BLaER1 treated with 17β-estradiol and CSF1 and Interleukin-3, amounts not matched to agents 10 nM and 100 nM (cell line): ENCODE measurements at regions not wholly inside any gene's neighbourhood (a gene's known extent, or its start where the extent isn't known, plus 50 kb on each side); places are given as distances from the start of the nearest gene placed in this dataset.
"Not testable (repeated sequence)": the region's sequence is repeated elsewhere in the genome, so short reads cannot be mapped to it uniquely, and the experiment has no call there.

Source experiments
- H3K27ac ChIP-seq, 11 experiments: shearing (Covaris generic); formaldehyde crosslinking; 2 replicates each; pipeline ENCODE4 v1.8.1; 2022
- H3K27me3 ChIP-seq, 11 experiments: shearing (Covaris generic); formaldehyde crosslinking; 2 replicates each; pipeline ENCODE4 v1.8.1; 2022
- H3K36me3 ChIP-seq, 11 experiments: shearing (Covaris generic); formaldehyde crosslinking; 2 replicates each; pipeline ENCODE4 v1.8.1; 2022
- H3K4me1 ChIP-seq, 10 experiments: shearing (Covaris generic); formaldehyde crosslinking; 2 replicates each; pipeline ENCODE4 v1.8.1; 2022
- H3K4me2 ChIP-seq, 11 experiments: shearing (Covaris generic); formaldehyde crosslinking; 2 replicates each; pipeline ENCODE4 v1.8.1; 2022
- H3K4me3 ChIP-seq, 10 experiments: shearing (Covaris generic); formaldehyde crosslinking; 2 replicates each; pipeline ENCODE4 v1.8.1; 2022
- H3K9ac ChIP-seq, 11 experiments: shearing (Covaris generic); formaldehyde crosslinking; 2 replicates each; pipeline ENCODE4 v1.8.1; 2022
- H3K9me3 ChIP-seq, 11 experiments: shearing (Covaris generic); formaldehyde crosslinking; replicated peaks in 1 of 11; 2 replicates each; pipeline ENCODE4 v1.8.1; 2022
- H4K20me1 ChIP-seq, 11 experiments: shearing (Covaris generic); formaldehyde crosslinking; 2 replicates each; pipeline ENCODE4 v1.8.1; 2022
- Cebpa-rat ChIP-seq, 11 experiments: shearing (Covaris generic); IDR thresholded peaks; 2 replicates each; pipeline ENCODE4 v1.8.1; 2022

DNA sequence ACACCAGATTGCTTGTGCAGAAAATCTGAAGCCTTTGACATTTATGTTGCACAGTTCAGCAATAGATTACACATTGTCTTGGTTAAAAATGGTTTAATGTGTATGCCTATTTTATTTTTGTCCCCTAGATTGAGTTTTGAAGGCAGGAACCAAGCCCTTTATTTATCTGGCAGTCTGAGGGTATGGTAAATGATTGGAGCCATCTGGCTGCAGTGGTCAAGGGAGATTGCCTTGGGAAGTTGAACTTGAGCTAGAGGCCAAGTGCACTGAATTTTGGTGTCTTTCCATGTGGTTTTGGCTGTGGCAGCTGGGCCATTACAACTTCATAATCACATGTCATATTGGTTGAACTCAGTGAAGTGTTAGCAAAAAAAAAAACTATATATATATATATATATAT, 248.7 kb upstream of the C2CD4B start:
- H3K9me3 ChIP-seq = no peaks in the 10 kb centered on the region
- no peak overlapping the region for H3K4me2 ChIP-seq
- peaks cover 0 to 12% (median 8%) of the 10 kb centered on the region in 10 experiments; a peak in 12 of 20 replicates for H3K4me1 ChIP-seq
- H3K27ac ChIP-seq = no peak overlapping the region
- no peaks in the 10 kb centered on the region for H3K36me3 ChIP-seq
- no peak overlapping the region for H3K4me3 ChIP-seq
- no peaks in the 10 kb centered on the region for H4K20me1 ChIP-seq
- no peak for TF ChIP-seq Cebpa-rat (IDR thresholded peaks at IDR 0.05)
- H3K27me3 ChIP-seq = no peaks in the 10 kb centered on the region
- no peak overlapping the region for H3K9ac ChIP-seq

DNA sequence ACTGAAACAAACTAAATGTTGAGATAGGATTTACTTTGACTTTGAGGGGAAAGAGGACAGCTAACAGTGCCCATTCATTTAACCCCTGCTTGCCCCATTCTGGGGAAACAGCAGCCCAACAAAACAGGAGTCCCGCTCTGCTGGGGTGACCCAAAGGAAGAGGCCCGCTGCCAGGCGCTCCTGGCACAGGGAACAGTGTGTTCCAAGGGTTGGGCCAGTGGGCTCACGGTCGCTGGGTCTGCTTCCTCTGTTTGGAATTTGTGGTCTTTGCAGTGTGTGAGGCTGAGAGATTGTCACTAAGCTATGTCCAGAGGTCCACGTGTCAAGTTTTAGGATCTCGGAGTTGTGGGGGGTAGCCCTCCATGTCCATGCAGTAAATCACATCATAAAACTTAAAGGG, 250.4 kb upstream of the C2CD4B start:
- no peak for TF ChIP-seq Cebpa-rat (IDR thresholded peaks at IDR 0.05)
- Histone ChIP-seq H3K9ac (no peak overlapping the region), H3K27ac (no peak overlapping the region), H3K36me3 (no peaks in the 10 kb centered on the region), H3K4me3 (no peak overlapping the region), H3K9me3 (no peaks in the 10 kb centered on the region), H3K4me2 (no peak overlapping the region), H3K27me3 (no peaks in the 10 kb centered on the region), H3K4me1 (peaks cover 0 to 12% (median 8%) of the 10 kb centered on the region in 10 experiments; a peak in 12 of 20 replicates), H4K20me1 (no peaks in the 10 kb centered on the region)

DNA sequence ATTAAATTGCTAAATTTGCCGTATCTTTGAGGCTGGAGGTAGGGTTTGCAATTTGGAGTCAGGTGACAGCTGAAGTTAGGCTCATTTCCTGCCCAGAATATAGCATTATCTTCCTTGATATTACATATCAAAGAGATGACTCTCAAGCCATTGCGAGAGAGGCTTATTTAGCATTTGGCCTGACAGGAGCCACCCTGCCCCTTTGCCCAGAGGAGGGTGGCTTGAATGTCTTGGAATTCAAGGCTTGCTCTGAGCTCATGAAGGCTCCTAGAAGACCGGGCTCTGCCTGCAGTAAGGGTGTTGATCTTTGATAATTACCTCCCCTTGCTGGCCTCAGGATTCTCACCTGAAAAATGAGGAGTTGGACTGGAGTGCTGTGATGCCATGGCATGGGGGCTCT, 251.4 kb upstream of the C2CD4B start:
- no peak overlapping the region for H3K27ac ChIP-seq
- peaks cover 0 to 6% (median 0%) of the 10 kb centered on the region in 11 experiments; a peak in 3 of 22 replicates for H3K9me3 ChIP-seq
- H3K4me1 ChIP-seq = peaks cover 0 to 12% (median 8%) of the 10 kb centered on the region in 10 experiments; a peak in 12 of 20 replicates
- no peak overlapping the region for H3K4me3 ChIP-seq
- no peak overlapping the region for H3K9ac ChIP-seq
- no peaks in the 10 kb centered on the region for H3K36me3 ChIP-seq
- no peak for TF ChIP-seq Cebpa-rat (IDR thresholded peaks at IDR 0.05)
- H3K27me3 ChIP-seq = no peaks in the 10 kb centered on the region
- peak overlapping the region in 2 of 11 experiments; percentile 15 to 26; a peak in 3 of 22 replicates for H3K4me2 ChIP-seq
- H4K20me1 ChIP-seq = no peaks in the 10 kb centered on the region

DNA sequence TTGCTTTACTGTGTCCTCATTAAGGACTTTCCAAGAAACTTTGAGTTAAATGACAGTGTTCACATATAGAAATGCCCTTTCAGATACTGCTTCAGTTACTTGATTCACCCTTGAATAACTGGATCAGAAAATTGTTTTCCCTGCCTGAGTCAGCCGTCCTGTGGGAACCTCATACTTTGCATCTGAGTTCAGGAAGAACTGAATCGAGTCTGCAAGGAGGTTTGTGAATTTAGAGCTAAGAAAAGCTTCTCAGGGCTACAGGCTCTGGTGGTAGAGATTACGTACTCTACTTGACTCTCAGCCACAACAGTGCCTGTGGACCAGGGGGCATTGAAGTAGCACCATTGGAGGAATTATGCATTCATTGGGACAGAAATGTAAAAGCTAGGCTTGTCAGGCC, 252.4 kb upstream of the C2CD4B start:
- peak overlapping the region in 6 of 11 experiments; percentile 8 to 26 (median 12); a peak in 6 of 22 replicates for H3K4me2 ChIP-seq
- no peak overlapping the region for H3K27ac ChIP-seq
- no peak for TF ChIP-seq Cebpa-rat (IDR thresholded peaks at IDR 0.05)
- H3K27me3 ChIP-seq = no peaks in the 10 kb centered on the region
- H3K4me3 ChIP-seq = no peak overlapping the region
- H4K20me1 ChIP-seq = no peaks in the 10 kb centered on the region
- no peak overlapping the region for H3K9ac ChIP-seq
- peaks cover 0 to 6% (median 0%) of the 10 kb centered on the region in 11 experiments; a peak in 3 of 22 replicates for H3K9me3 ChIP-seq
- H3K4me1 ChIP-seq = peaks cover 0 to 12% (median 8%) of the 10 kb centered on the region in 10 experiments; a peak in 12 of 20 replicates
- no peaks in the 10 kb centered on the region for H3K36me3 ChIP-seq

DNA sequence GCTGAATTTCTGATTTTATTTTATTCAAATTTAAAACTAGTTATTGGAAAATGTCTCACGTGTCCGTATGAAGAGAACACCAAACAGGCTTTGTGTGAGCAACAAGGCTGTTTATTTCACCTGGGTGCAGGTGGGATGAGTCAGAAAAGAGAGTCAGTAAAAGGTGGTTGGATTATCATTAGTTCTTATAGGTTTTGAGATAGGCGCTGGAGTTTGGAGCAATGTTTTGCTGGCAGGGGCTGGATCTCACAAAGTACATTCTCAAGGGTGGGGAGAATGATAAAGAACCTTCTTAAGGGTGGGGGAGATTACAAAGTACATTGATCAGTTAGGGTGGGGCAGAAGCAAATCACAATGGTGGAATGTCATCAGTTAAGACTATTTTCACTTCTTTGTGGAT, 253.4 kb upstream of the C2CD4B start:
- H4K20me1 ChIP-seq, H3K4me2 ChIP-seq, H3K9me3 ChIP-seq, H3K4me3 ChIP-seq, H3K27ac ChIP-seq, H3K27me3 ChIP-seq, H3K36me3 ChIP-seq, H3K9ac ChIP-seq: not testable (repeated sequence)
- peaks cover 0 to 12% (median 8%) of the 10 kb centered on the region in 10 experiments; a peak in 12 of 20 replicates for H3K4me1 ChIP-seq

DNA sequence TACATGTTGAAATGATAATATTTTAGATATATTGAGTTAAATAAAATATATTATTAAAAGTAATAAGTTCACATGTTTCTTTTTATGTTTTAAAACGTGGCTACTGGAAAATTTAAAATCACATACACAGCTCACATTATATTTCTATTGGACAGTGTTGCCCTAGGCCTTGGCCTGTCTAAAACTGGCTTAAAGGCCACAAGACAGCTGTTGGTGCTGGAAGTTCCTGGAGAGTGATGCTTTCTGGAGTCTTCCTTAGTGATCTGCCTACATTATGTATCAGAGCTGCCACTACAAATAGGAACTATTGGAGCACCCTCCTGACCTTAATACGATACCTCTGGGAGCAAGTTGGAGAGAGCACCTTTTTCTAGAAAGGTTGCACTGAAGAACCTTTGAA, 254.1 kb upstream of the C2CD4B start:
- no peaks in the 10 kb centered on the region for H4K20me1 ChIP-seq
- H3K9me3 ChIP-seq = peaks cover 0 to 6% (median 0%) of the 10 kb centered on the region in 11 experiments; a peak in 3 of 22 replicates
- H3K36me3 ChIP-seq = no peaks in the 10 kb centered on the region
- H3K27me3 ChIP-seq = no peaks in the 10 kb centered on the region
- no peak overlapping the region for H3K4me2 ChIP-seq
- H3K4me3 ChIP-seq = no peak overlapping the region
- no peak overlapping the region for H3K9ac ChIP-seq
- peaks cover 0 to 12% (median 8%) of the 10 kb centered on the region in 10 experiments; a peak in 12 of 20 replicates for H3K4me1 ChIP-seq
- TF ChIP-seq Cebpa-rat (IDR thresholded peaks at IDR 0.05) = no peak
- H3K27ac ChIP-seq = no peak overlapping the region

DNA sequence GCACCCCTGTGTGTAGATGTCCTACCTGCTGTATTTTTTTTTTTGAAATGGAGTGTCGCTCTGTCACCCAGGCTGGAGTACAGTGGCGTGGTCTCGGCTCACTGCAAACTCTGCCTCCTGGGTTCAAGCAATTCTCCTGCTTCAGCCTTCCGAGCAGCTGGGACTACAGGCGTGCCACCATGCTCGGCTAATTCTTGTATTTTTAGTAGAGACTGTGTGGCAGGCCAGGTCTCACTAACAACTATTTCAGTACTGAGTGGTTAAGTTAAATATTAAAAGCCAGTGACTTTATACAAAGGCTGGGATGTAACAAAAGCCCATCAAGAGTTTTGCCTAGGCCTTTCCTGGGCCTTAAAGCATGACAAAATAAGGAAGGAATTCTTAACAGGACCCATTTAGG, 255.3 kb upstream of the C2CD4B start:
- not testable (repeated sequence) for H3K4me2 ChIP-seq, H3K9me3 ChIP-seq, H3K36me3 ChIP-seq, H4K20me1 ChIP-seq, H3K27ac ChIP-seq, H3K27me3 ChIP-seq, H3K9ac ChIP-seq, H3K4me3 ChIP-seq
- peaks cover 0 to 12% (median 8%) of the 10 kb centered on the region in 10 experiments; a peak in 12 of 20 replicates for H3K4me1 ChIP-seq

DNA sequence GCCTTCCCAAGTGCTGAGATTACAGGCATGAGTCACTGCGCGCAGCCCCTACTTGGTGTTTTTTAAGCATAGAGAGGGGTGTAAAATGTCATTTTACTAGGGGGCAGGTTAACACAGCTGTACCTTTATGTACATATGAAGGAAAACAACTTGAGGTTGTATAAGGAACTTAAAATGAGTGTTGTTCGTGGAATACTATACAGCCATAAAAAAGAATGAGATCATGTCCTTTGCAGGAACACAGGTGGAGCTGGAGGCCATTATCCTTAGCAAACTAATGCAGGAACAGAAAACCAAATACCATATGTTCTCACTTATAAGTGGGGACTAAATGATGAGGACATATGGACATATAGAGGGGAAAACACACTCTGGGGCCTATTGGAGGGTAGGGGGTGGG, 256.2 kb upstream of the C2CD4B start:
- Histone ChIP-seq H3K27ac (no peak overlapping the region), H3K27me3 (no peaks in the 10 kb centered on the region), H3K4me3 (no peak overlapping the region), H3K4me1 (peaks cover 0 to 12% (median 8%) of the 10 kb centered on the region in 10 experiments; a peak in 12 of 20 replicates), H3K9me3 (peaks cover 0 to 6% (median 0%) of the 10 kb centered on the region in 11 experiments; a peak in 3 of 22 replicates), H3K4me2 (no peak overlapping the region), H4K20me1 (no peaks in the 10 kb centered on the region), H3K9ac (no peak overlapping the region), H3K36me3 (no peaks in the 10 kb centered on the region)
- no peak for TF ChIP-seq Cebpa-rat (IDR thresholded peaks at IDR 0.05)

DNA sequence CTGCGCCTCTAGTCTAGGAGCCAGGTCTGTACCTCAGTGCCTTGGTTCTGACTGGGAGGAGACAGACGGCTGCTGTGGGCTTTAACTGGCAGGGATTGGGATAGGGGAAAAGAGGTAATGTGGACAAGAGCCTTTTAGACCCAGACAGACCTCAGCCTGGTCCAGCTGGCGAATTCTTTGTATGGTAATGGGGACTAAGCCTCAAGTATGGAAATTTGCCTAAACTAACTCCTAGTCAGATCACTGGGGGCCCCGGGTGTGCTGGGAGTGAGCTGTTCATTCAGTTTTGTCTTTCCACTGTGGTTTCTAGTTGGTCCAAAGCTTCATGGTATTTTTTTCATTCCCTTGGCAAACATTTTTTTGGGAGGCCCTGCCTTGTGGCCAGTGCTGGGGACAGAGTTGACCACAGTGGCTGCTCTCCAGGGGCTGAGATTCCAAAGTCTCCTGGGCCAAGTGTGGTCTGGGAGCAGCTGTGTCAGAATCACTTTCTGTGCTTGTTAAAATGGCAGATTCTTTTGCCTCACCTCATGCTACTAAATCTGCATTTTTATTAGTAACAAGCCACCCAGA, 261.4 kb upstream of the C2CD4B start:
- TF ChIP-seq Cebpa-rat (IDR thresholded peaks at IDR 0.05) = no peak
- H3K9me3 ChIP-seq = peaks cover 0 to under 1% (median 0%) of the 10 kb centered on the region in 11 experiments; a peak in 1 of 22 replicates
- H3K4me2 ChIP-seq = no peak overlapping the region
- H3K27me3 ChIP-seq = no peaks in the 10 kb centered on the region
- no peak overlapping the region for H3K9ac ChIP-seq
- no peak overlapping the region for H3K27ac ChIP-seq
- no peaks in the 10 kb centered on the region for H3K4me1 ChIP-seq
- no peak overlapping the region for H3K4me3 ChIP-seq
- no peaks in the 10 kb centered on the region for H4K20me1 ChIP-seq
- no peaks in the 10 kb centered on the region for H3K36me3 ChIP-seq

DNA sequence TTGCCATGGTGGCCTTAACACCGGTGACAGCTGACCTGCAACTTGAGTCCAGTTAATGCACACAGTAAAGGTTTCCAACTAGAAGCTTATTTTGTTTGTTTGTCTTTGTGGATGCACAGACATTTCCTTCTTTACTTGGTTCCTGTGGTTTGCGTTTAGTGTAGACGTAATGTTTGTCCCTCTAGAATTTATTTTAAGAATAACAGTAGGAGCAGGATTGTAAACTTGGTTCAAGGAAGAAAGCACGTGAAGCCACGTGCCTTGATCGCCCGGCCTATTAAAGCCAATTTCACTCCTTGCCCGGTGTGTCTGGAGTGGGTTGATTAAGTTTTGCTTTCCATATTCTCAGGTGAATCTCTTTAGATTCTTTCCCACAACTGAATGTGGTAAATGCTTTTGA, 263.2 kb upstream of the C2CD4B start:
- H3K9ac ChIP-seq = no peak overlapping the region
- no peak for TF ChIP-seq Cebpa-rat (IDR thresholded peaks at IDR 0.05)
- no peaks in the 10 kb centered on the region for H3K36me3 ChIP-seq
- no peak overlapping the region for H3K4me3 ChIP-seq
- no peaks in the 10 kb centered on the region for H3K9me3 ChIP-seq
- no peaks in the 10 kb centered on the region for H3K27me3 ChIP-seq
- no peak overlapping the region for H3K4me2 ChIP-seq
- H3K4me1 ChIP-seq = peaks cover 0 to 11% (median 5%) of the 10 kb centered on the region in 10 experiments; a peak in 8 of 20 replicates
- no peak overlapping the region for H3K27ac ChIP-seq
- H4K20me1 ChIP-seq = no peaks in the 10 kb centered on the region
